ENCODE measurements at regions not wholly inside any gene's neighbourhood (a gene's known extent, or its start where the extent isn't known, plus 50 kb on each side); places are given as distances from the start of the nearest gene placed in this dataset.

DNA sequence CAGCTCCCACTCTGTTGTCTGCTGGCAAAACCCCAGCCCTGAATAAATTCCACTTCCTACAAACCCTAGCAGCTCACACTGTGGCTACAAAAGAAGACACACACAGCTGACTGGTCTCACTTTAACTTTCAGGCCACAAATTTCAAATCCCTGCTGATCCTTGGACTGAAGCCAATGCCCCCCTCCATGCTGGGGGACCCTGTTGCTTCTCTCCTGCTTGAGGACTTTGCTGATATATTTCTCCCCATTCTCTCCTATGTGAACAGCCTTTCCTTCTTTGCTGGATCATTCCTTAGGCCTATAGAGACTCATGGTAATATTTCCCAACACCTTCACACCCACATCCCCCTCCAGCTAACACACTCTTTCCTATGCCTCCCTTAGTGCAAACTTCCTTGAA, 79.6 kb upstream of the ADRA1B start:
- TF ChIP-seq, protein P1, sequence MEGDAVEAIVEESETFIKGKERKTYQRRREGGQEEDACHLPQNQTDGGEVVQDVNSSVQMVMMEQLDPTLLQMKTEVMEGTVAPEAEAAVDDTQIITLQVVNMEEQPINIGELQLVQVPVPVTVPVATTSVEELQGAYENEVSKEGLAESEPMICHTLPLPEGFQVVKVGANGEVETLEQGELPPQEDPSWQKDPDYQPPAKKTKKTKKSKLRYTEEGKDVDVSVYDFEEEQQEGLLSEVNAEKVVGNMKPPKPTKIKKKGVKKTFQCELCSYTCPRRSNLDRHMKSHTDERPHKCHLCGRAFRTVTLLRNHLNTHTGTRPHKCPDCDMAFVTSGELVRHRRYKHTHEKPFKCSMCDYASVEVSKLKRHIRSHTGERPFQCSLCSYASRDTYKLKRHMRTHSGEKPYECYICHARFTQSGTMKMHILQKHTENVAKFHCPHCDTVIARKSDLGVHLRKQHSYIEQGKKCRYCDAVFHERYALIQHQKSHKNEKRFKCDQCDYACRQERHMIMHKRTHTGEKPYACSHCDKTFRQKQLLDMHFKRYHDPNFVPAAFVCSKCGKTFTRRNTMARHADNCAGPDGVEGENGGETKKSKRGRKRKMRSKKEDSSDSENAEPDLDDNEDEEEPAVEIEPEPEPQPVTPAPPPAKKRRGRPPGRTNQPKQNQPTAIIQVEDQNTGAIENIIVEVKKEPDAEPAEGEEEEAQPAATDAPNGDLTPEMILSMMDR (IDR thresholded peaks at IDR 0.05; ENCODE audit: borderline replicate concordance, extremely low read depth, low read length, poor library complexity, severe bottlenecking), result no peak
- TF ChIP-seq EZH2 (IDR thresholded peaks at IDR 0.05; ENCODE audit: borderline replicate concordance, low read depth, low read length, severe bottlenecking), result no peak
